Activated CD8-positive, alpha-beta memory T cell treated with anti-CD3 and anti-CD28 coated beads for 48 hours (primary cell): ENCODE measurements at regions not wholly inside any gene's neighbourhood (a gene's known extent, or its start where the extent isn't known, plus 50 kb on each side); places are given as distances from the start of the nearest gene placed in this dataset.
"Not testable (repeated sequence)": the region's sequence is repeated elsewhere in the genome, so short reads cannot be mapped to it uniquely, and the experiment has no call there.

Source experiments
- DNase-seq, 3 experiments: peaks; one replicate each; pipeline ENCODE4 v3.0.0-alpha.2; 2020; ENCODE audit warnings: low read depth in 2 of 3, low spot score in 2 of 3

DNA sequence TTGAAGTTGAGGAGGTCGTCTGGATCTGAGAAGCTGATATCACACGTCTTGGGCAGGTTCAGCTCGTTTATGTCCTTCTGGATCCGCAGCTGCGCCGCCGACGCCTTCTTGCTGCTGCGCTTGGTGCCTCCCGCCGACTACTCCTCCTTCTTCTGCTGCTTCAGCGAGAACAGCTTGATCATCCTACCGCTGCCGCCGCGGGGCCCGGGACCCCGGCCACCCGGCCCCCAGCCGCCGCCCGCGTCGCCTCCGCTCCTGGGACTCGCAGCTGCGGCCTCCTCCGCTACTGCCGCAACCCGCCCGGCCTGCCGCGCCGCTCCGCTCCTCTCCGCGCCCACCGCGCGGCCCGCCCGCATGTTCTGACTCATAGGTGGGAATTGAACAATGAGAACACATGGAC is 1710.6 kb downstream of the TP53TG3F start:
- not testable (repeated sequence) for DNase-seq

DNA sequence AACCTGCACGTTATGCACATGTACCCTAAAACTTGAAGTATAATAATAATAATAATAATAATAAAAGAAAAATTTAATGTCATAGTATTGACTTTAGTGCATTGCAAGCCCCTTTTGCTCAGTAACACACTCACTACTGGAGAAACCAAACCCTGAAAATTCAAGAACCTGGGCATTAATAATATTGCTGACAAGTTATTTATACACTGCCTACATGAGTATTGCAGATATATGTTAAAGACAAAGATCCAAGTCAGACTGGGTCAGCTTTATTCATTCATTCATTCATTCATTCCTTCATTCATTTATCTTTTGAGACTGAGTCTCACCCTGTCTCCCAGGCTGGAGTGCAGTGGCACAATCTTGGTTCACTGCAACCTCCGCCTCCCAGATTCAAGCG is 1711.2 kb downstream of the TP53TG3F start:
- no peak for DNase-seq

DNA sequence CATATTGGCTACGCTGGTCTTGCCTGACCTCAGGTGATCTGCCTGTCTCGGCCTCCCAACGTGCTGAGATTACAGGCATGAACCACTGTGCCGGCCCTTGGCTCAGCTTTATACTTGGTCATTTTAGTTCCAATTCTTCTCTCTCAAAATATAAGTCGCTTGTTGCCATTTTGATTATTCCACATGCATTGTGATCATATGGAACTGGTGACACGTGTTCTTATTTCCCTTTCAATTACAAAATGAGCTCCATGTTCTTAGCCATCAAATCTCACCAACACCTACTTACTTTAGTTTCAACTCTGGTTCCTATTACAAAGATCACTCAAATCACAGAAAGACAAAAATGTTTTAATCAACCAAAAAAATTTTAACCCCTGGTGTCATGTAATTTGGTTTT is 1711.7 kb downstream of the TP53TG3F start:
- no peak for DNase-seq

DNA sequence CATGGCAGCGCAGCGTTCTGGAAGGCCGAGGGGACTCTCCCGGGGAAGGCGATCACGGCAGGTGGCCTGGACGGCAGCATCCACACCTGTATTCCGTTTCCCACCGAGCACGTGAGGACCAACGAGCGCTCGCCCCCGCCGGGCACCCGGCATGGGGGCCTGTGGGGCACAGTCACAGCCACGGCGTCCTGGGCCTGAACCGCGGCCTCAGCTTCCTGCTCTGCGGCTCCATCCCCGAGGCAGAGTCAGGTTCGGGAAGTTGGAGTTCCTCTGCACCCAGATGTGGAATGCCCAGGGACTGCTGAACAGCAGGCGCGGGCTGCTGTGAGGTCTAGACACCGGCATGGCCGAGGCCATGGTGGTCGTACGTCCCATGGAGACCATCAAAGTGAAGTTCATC is 1713.9 kb downstream of the TP53TG3F start:
- no peak for DNase-seq

DNA sequence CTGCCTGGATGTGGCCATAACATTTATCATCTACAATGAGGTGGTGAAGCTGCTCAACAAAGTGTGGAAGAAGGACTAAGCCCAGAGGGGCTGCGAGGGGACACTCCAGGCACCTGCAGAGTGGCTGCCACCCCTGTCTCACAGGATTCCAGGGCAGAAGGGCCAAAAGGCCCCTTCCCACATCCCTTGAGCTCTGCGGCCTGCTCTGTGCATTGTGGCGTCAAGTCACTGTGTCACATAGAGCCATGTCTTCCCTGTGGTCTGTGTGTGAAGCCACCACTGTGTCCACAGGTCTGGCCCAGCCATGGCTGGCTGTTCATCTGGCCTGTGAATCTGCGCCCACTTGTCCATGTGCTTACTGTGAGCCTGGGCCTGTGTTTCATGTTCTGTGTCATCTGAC is 1714.6 kb downstream of the TP53TG3F start:
- DNase-seq, result no peak

DNA sequence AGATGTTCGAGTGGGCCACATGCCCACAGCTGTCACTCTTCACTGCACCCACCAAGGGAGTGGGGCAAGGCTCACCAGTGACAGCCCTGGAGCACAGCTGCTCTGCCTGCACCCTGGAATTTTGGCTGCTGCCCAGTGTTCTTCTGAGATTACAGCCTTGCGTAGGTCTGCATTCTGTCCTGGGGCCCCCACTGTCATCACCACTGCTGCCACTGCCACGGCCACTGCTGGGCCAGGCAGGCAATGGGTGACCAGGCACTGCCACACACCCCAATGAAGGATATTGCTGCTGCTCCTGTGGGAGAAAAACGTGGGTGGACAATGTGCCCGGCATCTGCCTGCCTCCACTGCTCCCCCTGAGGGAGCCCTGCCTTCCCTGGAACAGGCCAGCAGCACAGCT is 1717.0 kb downstream of the TP53TG3F start:
- no peak for DNase-seq

DNA sequence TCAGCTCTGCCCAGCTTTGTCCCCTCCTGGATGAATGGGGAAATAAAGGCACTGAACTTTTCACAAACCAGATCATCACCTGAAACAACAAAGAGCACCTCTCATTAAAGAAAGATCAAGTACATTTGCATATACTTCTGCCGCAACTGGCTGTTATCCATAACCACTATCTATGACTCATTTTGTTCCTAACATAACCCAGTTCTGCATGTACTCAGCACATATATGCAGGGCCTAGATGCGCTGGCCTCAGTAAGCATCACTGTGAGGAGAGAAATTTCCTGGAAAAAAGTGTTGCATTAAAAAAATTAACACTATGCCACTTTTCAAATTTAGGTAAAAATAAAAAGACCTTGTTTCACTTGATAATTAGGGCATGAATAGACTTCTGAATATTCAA is 1718.4 kb downstream of the TP53TG3F start:
- DNase-seq, result no peak

DNA sequence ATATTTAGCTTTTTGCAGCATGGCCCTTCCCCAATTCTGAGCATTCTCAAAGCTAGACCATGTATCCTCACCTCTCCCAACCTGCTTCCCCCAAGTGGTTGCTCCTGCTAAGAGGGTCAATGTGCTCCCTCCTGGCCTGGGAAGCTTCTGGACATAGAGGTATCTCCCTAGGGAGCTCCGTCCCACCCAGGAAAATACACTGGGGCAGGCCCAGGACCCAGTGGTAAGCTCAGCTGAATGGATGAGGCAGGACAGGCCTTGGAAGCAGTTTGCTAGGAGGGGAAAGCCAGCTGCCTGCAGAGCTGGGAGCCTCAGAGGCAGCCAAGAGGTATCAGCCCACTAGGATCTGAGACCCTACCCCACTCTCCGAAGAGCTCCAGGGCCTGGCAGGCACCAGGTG is 1721.6 kb downstream of the TP53TG3F start:
- DNase-seq, result no peak

DNA sequence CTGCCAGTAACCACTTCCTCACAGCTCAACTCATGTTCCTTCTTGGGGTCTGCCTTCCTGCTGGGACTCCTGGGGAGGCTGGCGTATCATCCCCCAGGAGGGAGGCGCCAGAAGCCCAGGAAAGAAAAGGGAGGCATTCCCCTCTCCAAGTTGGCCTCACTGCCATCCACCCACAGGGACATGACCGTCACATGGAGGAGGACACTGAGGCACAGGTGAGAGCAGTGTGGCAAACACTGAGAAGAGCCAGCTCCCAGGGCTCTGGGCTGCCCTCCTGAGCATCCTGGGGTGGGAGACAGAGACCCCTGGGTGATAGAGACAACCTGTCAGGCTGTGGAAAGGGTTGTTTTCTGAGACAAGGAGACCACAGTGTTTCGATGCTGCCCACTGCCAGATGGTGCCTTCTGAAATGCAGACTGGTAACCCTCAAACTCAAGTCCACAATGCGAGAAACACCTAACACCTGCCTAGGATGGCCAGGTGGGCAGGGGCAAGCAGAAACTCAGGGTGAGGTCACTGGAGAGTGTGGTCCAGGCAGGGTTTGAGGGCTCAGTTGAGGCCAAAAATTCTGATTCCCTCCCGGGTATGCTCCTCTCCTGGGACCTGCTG is 1722.1 kb downstream of the TP53TG3F start:
- no peak for DNase-seq

DNA sequence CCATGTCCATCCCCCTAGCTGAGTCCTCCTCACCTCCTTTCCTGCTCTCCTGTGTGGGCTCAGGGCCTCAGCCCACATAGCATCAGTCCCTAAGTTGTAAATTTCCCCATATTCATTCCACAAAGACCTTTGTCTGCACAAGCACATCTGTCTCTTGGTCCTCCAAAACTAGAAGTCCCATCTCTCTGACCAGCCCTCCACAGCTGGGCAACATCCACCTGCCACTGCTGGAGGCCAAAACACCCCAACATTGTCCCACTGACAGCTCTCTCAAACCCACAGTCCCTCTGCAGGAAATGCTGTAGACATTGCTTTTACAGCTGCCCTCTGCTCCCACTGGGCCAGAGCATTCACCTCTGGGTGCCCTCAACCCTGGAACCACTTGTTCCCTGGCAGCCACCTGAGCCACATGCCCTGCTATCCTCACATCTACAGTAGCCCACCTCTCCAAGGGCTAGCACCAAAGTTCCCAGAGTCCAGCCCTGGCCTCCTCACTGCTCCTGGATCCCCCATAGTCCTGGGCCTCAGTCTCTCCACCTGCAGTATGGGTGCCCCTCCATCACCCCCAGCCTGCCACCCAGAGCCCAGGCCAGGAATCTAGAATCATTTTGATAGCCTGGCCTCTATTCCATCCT is 1722.7 kb downstream of the TP53TG3F start:
- DNase-seq, result no peak

DNA sequence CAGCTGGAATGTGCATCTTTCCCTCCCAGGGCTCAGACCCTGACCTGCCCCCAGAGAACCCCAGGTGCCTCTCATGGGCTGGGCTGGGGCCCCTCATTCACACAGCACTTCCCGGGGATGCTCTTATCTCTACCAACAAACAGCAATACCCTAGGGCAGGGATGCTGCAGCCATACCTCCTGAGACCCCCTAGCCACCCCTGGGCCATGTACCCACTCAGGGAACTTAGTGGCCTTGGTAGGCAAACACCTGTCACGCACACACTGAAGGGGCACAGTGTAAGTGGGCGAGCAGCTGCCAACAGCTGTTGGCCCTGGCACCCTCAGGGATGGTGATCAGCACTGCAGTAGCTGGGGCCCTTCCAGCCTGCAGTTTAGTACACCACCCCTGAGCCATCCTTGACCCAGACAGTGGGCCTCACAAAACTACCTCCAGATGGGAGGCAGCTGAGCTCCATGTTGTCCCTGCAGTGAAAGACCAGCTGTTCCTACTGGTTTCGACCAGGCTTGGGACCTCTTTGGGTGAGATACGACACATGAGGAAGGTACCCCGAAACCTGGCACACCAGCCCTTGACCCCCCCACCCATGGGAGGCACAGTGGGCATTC is 1723.6 kb downstream of the TP53TG3F start:
- no peak for DNase-seq

DNA sequence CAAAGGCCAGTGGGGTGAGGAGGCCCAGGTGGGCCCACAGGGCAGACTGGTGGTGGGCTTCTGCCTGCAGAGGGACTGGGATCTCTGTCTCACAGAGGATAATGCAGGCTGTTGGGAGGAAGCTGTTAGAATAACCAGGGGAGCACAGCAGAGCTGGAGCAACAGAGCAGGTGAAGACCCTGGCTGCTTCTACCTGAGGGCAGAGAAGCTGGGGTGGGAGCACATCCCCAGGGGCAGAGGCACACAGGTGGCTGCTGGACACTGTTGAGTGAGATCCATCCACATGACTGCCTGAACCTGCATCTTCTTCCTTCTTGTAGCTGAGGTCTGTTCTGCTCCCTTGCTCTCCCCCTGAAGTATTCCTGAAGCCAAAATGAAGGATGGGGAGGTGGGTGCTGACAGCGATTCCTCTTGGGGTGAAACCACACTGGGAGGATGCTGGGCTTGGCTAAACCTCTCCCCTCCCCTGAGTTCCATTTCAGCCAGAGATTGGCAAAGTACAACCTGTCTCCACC is 1725.0 kb downstream of the TP53TG3F start:
- DNase-seq, result no peak

DNA sequence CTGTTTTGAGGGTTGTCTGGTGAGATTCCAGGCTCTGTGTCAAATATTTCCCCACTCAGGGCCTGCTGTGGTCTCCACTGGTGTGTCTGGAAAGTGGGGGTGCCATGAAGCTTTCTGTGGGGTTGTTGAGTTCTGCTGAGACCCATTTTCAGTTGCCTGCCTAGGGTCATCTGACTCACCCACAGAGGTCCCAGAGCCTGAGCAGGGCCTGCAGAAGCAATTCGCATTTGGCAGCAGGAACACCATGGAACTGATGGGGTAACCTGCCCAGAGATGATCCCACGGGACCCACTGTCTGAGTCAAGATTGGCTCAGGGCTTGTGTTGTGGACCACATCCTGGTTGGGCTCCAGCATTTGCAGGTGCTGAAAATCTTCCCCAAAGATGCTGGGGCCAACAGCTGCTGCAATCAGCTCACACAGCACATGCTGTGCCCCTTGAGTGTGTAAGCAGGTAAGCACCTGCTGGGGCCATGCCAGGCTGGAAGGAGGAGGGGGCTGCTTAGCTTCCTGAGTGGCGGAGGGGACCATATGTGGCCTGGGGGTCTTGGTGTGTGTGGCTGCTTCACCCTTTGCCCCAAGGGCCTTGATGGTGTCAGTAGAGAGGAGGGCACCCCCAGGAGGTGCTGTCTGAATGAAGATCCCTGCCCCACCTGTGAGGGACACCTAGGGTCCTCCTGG is 1726.1 kb downstream of the TP53TG3F start:
- no peak for DNase-seq

DNA sequence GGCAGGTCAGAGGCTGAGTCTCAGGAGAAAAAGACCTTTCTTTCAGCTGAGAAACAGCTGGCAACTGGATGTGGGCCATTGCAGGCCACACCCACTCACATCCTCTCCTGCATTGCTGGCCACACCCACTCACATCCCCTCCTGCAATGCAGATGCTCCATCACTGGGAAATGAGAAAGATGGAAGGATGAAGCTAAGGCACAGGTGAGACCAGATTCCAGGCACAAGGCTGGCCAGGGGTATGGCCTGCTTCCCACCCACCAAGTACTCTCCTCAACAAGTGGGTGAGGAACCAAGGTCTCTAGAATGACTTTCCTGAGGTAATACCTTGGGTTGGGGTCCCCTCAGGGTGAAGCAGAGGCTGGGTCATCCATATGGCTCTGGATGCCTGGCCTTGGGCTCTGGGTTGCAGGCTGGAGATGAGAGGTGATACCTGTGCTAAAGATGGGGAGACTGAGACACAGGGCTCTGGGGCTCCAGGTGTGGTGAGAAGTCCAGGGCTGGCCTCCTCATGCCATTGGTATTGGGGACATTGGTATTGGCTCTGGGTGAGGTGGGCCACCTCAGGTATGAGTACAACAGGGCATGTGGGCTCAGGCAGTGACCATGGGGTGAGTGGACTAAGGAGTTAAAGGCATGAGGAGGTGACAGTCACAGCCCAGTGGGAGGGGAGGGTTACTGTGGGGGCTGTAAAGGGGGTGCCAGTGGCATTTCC is 1726.8 kb downstream of the TP53TG3F start:
- no peak for DNase-seq

DNA sequence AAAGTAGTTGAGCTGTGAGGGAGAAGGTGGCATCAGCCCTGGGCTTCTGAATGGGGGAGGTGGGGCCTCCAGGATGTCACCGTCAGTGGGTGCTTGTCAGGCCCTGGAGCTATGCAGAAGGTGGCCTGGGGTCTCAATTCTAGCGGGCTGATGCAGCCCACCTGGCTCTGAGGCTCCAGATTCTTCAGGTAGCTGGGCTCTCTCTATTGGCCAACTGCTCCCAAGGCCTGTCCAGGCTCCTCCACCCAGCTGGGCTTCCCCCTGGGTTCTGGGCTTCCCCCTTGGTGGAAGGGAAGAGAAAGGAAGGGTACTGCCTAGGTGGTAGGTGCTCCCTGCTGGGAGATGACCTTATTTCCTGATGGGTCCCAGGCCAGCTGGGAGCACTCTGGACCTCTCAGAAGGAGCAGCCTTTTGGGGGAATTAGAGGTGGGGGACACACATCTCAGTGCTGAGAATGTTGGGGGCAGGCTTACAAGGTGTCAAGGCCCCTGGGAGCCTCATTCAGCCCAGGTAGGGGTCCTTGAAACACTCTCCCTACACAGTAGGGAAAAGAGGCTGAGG is 1728.3 kb downstream of the TP53TG3F start:
- DNase-seq, result no peak

DNA sequence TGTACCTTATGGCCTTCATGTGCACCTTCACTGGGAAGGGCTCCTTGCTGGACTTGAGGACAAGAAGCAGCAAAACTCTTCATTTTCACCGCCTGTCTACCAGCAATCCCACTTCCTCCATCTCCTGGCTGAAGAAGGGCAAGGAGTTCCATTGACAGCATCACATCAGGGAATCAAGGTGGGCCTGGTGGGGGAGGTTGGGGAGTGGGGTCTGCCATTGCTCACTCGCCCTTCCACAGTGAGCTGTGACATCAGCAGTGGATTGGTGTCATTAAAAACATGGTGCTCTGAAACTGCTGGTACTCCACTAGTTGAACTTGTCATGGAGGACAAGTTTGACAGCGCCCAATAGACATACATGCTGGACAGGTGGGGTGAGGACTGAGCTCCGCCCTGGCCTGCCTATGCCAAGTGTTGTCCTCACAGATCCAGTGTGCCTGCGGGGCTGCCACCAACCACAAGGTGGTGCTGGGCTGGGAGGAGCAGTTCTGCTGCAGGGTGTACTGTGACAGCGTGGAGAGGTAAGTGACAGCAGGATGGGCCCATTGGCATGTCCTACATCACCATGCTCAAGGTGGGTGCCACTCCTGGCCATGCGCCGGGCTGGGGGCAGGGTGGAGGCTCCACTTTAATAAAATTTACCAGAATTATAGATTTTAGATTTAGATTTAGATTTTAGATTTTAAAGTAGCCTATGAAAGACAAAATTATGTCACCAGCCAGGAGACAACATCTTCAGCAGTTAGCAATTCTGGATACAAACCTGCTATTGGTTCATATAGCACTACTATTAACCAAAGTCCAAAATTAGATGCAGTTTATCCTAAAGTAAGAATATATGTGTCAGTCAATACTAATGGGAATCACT is 1729.1 kb downstream of the TP53TG3F start:
- DNase-seq, result no peak

DNA sequence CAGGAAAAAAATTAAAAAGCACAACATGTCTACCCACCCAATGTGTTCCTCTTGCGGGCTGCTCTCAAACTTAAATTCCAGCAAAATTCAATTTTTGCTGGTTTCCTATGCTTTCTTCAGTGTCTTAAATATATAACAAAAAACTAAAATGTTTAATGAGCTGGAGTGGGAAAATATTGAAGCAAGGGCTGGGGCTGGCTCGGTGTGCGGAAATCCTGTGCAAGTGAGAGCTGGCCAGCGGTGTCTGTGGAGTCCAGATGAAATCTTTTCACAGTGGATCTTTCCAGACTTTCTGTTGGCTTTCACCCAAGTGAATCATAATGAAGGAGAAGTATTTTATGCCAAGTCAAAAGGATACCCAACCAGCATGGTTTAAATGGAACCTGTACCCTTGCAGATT is 1733.6 kb downstream of the TP53TG3F start:
- DNase-seq, result no peak

DNA sequence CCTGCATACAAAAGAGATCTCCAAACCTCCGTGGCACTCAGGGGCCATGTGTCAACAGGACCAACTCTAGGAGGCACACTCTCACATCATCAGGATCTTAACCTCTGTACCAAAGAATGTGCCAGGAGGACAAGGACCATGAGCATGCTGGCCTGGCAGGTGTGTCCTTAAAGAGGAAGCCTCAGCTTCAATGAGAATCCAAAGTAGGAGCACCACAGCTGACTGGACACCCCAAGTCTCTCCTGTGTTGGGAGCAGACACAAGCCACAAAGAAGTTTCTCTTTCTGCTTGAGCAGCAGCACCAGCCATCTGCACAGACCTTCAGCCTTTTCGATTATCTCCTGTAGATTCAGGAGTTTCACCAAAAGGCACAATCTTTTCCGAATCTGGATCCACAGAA is 1734.5 kb downstream of the TP53TG3F start:
- no peak for DNase-seq

DNA sequence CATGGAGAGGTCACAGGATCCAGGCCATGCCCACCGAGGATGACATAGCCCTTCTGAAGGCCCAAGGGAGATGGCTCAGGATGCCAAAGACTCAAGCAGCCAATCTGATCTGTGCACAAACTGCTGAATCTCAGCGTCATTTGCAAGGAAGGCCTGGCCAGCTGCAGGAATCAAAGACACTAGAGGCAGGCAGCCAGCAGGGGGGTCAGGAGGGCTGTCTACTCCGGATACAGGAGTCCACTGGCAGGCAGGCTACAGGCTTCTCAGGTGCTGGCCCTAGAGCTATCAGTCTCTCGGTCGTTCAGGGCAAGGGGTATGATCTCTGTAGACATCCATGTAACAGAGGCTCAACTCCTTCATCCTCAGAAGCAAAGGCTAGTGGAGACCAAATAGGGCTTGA is 1735.3 kb downstream of the TP53TG3F start:
- DNase-seq, result no peak

DNA sequence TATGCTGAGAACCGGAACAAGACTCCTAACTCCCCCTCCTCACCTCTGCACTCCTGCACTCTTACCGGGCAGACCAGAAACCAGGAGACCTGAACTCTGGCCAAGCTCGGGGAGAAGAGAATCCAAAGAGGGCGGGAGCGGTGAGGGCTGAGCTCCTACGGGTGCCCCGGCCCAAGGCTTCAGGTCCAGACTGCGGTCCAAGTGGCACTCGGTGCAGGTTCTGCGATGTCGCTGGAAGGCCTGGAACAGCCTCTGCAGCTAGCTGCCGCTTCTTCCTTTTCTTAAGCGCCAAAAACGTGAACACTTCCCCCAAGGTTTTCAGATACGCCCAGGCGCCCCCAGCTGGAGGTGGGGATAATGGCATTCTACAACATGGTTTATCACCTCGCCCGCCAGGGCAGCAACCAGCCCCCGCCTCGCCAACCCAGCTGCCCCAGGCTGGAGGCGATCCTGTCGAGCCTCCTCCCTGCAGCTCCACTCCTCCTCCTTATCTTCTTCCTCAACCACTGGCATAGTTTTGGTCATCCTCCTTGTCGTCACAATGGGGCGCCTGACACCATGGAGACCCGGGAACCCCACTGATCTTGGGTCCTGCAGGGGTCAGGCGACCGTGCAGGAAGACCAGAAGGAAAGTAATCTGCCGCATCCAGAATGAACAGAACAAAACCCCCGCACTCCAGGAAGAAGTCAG is 1735.9 kb downstream of the TP53TG3F start:
- DNase-seq, result no peak
